ENCODE measurements at regions not wholly inside any gene's neighbourhood (a gene's known extent, or its start where the extent isn't known, plus 50 kb on each side); places are given as distances from the start of the nearest gene placed in this dataset.

- ATAC-seq (ENCODE audit: insufficient number of reproducible peaks, low FRiP score, low read depth), result no peak
- H3K27me3 ChIP-seq (replicated peaks; ENCODE audit: insufficient read depth), result no peaks in the 10 kb centered on the region
- H3K27ac ChIP-seq, result no peak overlapping the region
- no peak for TF ChIP-seq CTCF (IDR thresholded peaks at IDR 0.05)
- H3K36me3 ChIP-seq, result no peaks in the 10 kb centered on the region
- no peaks in the 10 kb centered on the region for H3K9me3 ChIP-seq
- peaks cover 5 to 12% of the 10 kb centered on the region in 2 donors for H3K4me1 ChIP-seq (ENCODE audit: control insufficient read depth in 1 of 2, low read depth in 2 of 2)
- no peak overlapping the region for H3K4me3 ChIP-seq
- DNase-seq (ENCODE audit: low spot score), result no peak
These were observed 50.3 kb upstream of the CABCOCO1 start for GRCh38 chr10:61612450-61612849.

DNA sequence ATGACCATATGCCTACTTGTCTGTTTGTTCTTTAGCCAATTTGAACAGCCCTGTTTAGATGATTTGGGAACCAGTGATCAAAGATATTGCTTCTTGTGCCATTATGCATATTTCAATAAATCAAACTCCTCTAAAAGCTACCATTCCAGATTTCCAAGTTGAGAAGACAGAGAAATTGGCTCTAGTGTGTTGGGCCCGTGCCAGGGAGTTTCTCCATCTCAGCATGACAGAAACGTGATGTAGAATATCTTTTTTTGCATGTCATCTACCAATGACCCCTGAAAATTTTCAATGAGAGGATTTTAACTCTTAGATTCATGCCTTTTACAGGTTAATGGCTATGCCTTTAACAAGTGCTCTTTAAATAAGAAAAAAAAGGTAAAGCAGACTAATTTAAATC is 50.7 kb upstream of the CABCOCO1 start:
- Histone ChIP-seq H3K27me3 (replicated peaks; ENCODE audit: insufficient read depth) (no peaks in the 10 kb centered on the region), H3K9me3 (no peaks in the 10 kb centered on the region), H3K36me3 (no peaks in the 10 kb centered on the region), H3K4me3 (no peak overlapping the region), H3K4me1 (ENCODE audit: control insufficient read depth in 1 of 2, low read depth in 2 of 2) (peaks cover 5 to 12% of the 10 kb centered on the region in 2 donors), H3K27ac (no peak overlapping the region)
- DNase-seq (ENCODE audit: low spot score) (no peak), ATAC-seq (ENCODE audit: insufficient number of reproducible peaks, low FRiP score, low read depth) (no peak)
- no peak for TF ChIP-seq CTCF (IDR thresholded peaks at IDR 0.05)

DNA sequence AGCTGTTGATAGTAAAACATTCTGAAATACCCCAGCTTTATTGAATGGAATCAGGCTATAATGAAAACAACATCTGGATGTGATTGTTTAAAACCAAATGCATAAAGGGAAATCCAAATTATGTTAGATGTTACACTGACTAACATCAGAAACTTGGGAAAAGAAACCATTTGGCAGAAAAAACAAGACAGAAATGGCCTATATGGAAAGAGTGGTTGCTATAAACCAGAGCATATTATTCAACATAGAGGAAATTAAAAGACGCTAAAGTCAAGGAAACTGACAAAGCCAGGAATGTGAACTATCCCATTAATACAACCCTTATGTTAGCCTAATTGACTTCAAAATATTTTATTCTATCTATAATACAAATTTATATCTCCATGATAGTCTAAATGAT is 53.0 kb upstream of the CABCOCO1 start:
- DNase-seq (ENCODE audit: low spot score), result no peak
- no peak overlapping the region for H3K27ac ChIP-seq
- no peak for ATAC-seq (ENCODE audit: insufficient number of reproducible peaks, low FRiP score, low read depth)
- no peak for TF ChIP-seq CTCF (IDR thresholded peaks at IDR 0.05)
- H3K36me3 ChIP-seq, result no peaks in the 10 kb centered on the region
- peaks cover 5 to 12% of the 10 kb centered on the region in 2 donors for H3K4me1 ChIP-seq (ENCODE audit: control insufficient read depth in 1 of 2, low read depth in 2 of 2)
- no peak overlapping the region for H3K4me3 ChIP-seq
- no peaks in the 10 kb centered on the region for H3K27me3 ChIP-seq (replicated peaks; ENCODE audit: insufficient read depth)
- no peaks in the 10 kb centered on the region for H3K9me3 ChIP-seq

DNA sequence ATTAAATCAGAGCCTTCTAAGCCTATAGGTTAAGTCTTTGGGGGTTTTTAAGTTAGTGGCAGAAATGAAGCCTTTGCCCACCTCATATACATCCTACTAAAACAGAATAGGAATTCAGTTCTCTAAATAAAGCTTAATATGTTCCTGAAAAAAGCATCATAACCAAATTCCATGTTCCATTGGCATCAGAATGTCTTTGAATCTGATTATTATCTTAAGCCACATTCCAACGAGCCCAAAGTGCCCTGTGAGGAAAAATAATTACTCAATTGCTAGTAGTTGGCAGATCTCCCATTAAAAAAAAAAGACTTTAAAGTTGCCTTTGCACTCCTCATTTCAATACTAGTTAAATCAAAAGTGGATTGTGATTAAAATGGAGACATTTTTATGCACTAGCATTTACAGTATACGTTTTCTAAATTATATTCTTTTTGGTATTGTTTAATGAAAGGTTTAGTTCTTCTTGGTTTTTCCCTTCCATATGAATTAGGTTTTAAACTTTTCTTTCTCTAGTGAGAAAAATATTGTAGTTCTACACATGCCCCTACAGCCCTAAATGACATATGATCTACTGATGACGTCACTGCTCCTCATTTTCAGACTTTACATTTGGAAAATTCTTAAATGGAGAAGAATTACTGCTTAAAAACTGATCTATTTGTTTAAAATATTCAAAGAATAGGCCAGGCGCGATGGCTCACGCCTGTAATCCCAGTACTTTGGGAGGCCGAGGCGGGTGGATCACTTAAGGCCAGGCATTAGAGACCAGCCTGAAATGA is 54.3 kb upstream of the CABCOCO1 start:
- peaks cover 5 to 12% of the 10 kb centered on the region in 2 donors for H3K4me1 ChIP-seq (ENCODE audit: control insufficient read depth in 1 of 2, low read depth in 2 of 2)
- TF ChIP-seq CTCF (IDR thresholded peaks at IDR 0.05), result no peak
- no peaks in the 10 kb centered on the region for H3K9me3 ChIP-seq
- DNase-seq (ENCODE audit: low spot score) (no peak), ATAC-seq (ENCODE audit: insufficient number of reproducible peaks, low FRiP score, low read depth) (no peak)
- H3K27me3 ChIP-seq (replicated peaks; ENCODE audit: insufficient read depth), result no peaks in the 10 kb centered on the region
- no peak overlapping the region for H3K27ac ChIP-seq
- no peak overlapping the region for H3K4me3 ChIP-seq
- H3K36me3 ChIP-seq, result no peaks in the 10 kb centered on the region

- Histone ChIP-seq H3K27ac (no peak overlapping the region), H3K36me3 (no peaks in the 10 kb centered on the region), H3K4me1 (ENCODE audit: control insufficient read depth in 1 of 2, low read depth in 2 of 2) (peaks cover 5 to 9% of the 10 kb centered on the region in 2 donors), H3K4me3 (no peak overlapping the region), H3K9me3 (no peaks in the 10 kb centered on the region), H3K27me3 (replicated peaks; ENCODE audit: insufficient read depth) (no peaks in the 10 kb centered on the region)
- DNase-seq (ENCODE audit: low spot score), result no peak
- ATAC-seq (ENCODE audit: insufficient number of reproducible peaks, low FRiP score, low read depth), result no peak
- TF ChIP-seq CTCF (IDR thresholded peaks at IDR 0.05), result peak; percentile 34
These were observed 55.5 kb upstream of the CABCOCO1 start for GRCh38 chr10:61606959-61607907.
